Left ventricle myocardium inferior (tissue), 1 donor: ENCODE measurements at regions not wholly inside any gene's neighbourhood (a gene's known extent, or its start where the extent isn't known, plus 50 kb on each side); places are given as distances from the start of the nearest gene placed in this dataset.

Experiments
- DNase-seq: peaks from one replicate; pipeline ENCODE4 v3.0.0-alpha.2; 2020
- H3K27ac ChIP-seq: fragments of 200-600 bp; replicated peaks from 2 replicates; pipeline ENCODE4 v1.8.0; 2021
- H3K27me3 ChIP-seq: fragments of 200-600 bp; 2 replicates; pipeline ENCODE4 v1.8.0; 2021; ENCODE audit warnings: low read depth
- H3K36me3 ChIP-seq: fragments of 200-600 bp; 2 replicates; pipeline ENCODE4 v1.8.0; 2021
- H3K4me1 ChIP-seq: fragments of 200-600 bp; 2 replicates; pipeline ENCODE4 v1.8.0; 2021
- H3K4me3 ChIP-seq: fragments of 200-600 bp; 2 replicates; pipeline ENCODE4 v1.8.0; 2021; ENCODE audit warnings: mild to moderate bottlenecking, moderate library complexity
- H3K9me3 ChIP-seq: fragments of 200-600 bp; replicated peaks from 2 replicates; pipeline ENCODE4 v1.8.0; 2021
- intact Hi-C: fragments of 100-400 bp; cut with micrococcal nuclease; formaldehyde crosslinking; loops from one replicate; pipeline ENCODE4 v1.11.0; 2022
- TF ChIP-seq, protein P1 (sequence below): fragments of 200-600 bp; IDR thresholded peaks from 2 replicates; pipeline ENCODE4 v1.8.0; 2021; ENCODE audit warnings: antibody characterized with exemption, mild to moderate bottlenecking, borderline replicate concordance
- donor health status: DM: no; HTN: yes; CAD: no; lungs with severe emphysema.

GRCh38 chr6:11298651-11299420 lies 66.4 kb upstream of the NEDD9 start:
- no peak overlapping the region for H3K27ac ChIP-seq
- H3K4me3 ChIP-seq: no peak overlapping the region
- H3K36me3 ChIP-seq: no peaks in the 10 kb centered on the region
- H3K27me3 ChIP-seq: no peaks in the 10 kb centered on the region
- TF ChIP-seq, protein P1, sequence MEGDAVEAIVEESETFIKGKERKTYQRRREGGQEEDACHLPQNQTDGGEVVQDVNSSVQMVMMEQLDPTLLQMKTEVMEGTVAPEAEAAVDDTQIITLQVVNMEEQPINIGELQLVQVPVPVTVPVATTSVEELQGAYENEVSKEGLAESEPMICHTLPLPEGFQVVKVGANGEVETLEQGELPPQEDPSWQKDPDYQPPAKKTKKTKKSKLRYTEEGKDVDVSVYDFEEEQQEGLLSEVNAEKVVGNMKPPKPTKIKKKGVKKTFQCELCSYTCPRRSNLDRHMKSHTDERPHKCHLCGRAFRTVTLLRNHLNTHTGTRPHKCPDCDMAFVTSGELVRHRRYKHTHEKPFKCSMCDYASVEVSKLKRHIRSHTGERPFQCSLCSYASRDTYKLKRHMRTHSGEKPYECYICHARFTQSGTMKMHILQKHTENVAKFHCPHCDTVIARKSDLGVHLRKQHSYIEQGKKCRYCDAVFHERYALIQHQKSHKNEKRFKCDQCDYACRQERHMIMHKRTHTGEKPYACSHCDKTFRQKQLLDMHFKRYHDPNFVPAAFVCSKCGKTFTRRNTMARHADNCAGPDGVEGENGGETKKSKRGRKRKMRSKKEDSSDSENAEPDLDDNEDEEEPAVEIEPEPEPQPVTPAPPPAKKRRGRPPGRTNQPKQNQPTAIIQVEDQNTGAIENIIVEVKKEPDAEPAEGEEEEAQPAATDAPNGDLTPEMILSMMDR: no peak
- H3K4me1 ChIP-seq: no peaks in the 10 kb centered on the region
- H3K9me3 ChIP-seq: peaks cover 39% of the 10 kb centered on the region
- intact Hi-C loops: no loop called here
- DNase-seq: no peak

- no peak overlapping the region for H3K4me3 ChIP-seq
- DNase-seq: no peak
- peaks cover 26% of the 10 kb centered on the region for H3K9me3 ChIP-seq
- TF ChIP-seq, protein P1: no peak
- no peaks in the 10 kb centered on the region for H3K4me1 ChIP-seq
- no peaks in the 10 kb centered on the region for H3K36me3 ChIP-seq
- no peak overlapping the region for H3K27ac ChIP-seq
- no peaks in the 10 kb centered on the region for H3K27me3 ChIP-seq
- intact Hi-C loops: no loop called here
Observed at GRCh38 chr6:11297376-11297729, 64.9 kb upstream of the NEDD9 start.

GRCh38 chr6:11296449-11297375 lies 64.2 kb upstream of the NEDD9 start:
- Histone ChIP-seq H3K27ac (no peak overlapping the region), H3K36me3 (no peaks in the 10 kb centered on the region), H3K4me3 (no peak overlapping the region), H3K27me3 (no peaks in the 10 kb centered on the region), H3K4me1 (no peaks in the 10 kb centered on the region), H3K9me3 (peaks cover 20% of the 10 kb centered on the region)
- intact Hi-C loops: no loop called here
- DNase-seq: no peak
- TF ChIP-seq, protein P1: no peak

GRCh38 chr6:11295969-11296368 lies 63.5 kb upstream of the NEDD9 start:
- Histone ChIP-seq H3K9me3 (peaks cover 12% of the 10 kb centered on the region), H3K27ac (no peak overlapping the region), H3K4me3 (no peak overlapping the region), H3K27me3 (no peaks in the 10 kb centered on the region), H3K36me3 (no peaks in the 10 kb centered on the region), H3K4me1 (no peaks in the 10 kb centered on the region)
- TF ChIP-seq, protein P1: no peak
- intact Hi-C loops: no loop called here
- no peak for DNase-seq

DNA sequence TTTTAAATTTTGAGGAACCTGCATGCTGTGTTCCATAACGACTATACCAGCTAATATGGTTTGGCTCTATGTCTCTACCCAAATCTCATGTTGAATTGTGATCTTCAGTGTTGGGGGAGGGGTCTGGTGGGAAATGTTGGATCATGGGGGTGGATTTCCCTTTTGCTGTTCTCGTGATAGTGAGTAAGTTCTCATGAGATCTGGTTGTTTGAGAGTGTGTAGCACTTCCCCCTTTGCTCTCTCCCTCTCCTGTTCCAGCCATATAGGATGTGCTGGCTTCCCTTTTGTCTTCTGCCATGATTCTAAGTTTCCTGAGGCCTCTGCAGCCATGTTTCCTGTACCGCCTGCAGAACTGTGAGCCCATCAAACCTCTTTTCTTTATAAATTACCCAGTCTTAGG lies 61.8 kb upstream of the NEDD9 start:
- Histone ChIP-seq H3K27me3 (no peaks in the 10 kb centered on the region), H3K4me3 (no peak overlapping the region), H3K36me3 (no peaks in the 10 kb centered on the region), H3K9me3 (peaks cover 9% of the 10 kb centered on the region), H3K4me1 (no peaks in the 10 kb centered on the region), H3K27ac (no peak overlapping the region)
- intact Hi-C loops: no loop called here
- TF ChIP-seq, protein P1: no peak
- DNase-seq: no peak
